ENCODE measurements at regions not wholly inside any gene's neighbourhood (a gene's known extent, or its start where the extent isn't known, plus 50 kb on each side); places are given as distances from the start of the nearest gene placed in this dataset.

- no peak for TF ChIP-seq CTCF (IDR thresholded peaks at IDR 0.05)
- TF ChIP-seq POLR2A (IDR thresholded peaks at IDR 0.05) = no peak
Observed at GRCh38 chr5:45042283-45042682, 233.5 kb downstream of the MRPS30 start.

Data from heart left ventricle (tissue), 13 donors.